Right lobe of liver (tissue), 6 donors: ENCODE measurements at regions not wholly inside any gene's neighbourhood (a gene's known extent, or its start where the extent isn't known, plus 50 kb on each side); places are given as distances from the start of the nearest gene placed in this dataset.
A peak's percentile ranks its signal among the peaks of the same experiment; 100 is the strongest.
"Not testable (repeated sequence)": the region's sequence is repeated elsewhere in the genome, so short reads cannot be mapped to it uniquely, and the experiment has no call there.

Experiments used
- ATAC-seq, 4 donors: fragments of 200-7000 bp; cut with Tn5 transposase; one replicate each; pipeline ENCODE4 v1.9.1; 2020; ENCODE audit warnings: mild to moderate bottlenecking in 4 of 4, moderate library complexity in 4 of 4
- DNase-seq, 3 donors: peaks; one replicate each; pipeline ENCODE4 v3.0.0-alpha.2; 2020
- H3K27ac ChIP-seq, 3 donors: fragments of 200-600 bp; one replicate each; pipeline ENCODE4 v1.8.0; 2022
- H3K27me3 ChIP-seq, 2 donors: fragments of 200-600 bp; one replicate each; pipeline ENCODE4 v1.8.0; 2022
- H3K36me3 ChIP-seq, 4 donors: fragments of 200-600 bp; sonication (generic) in 1 of 4; one replicate each; pipeline versions ENCODE4 v1.5.1 to v1.8.0; 2017 to 2022; ENCODE audit warnings: control low read depth in 1 of 4
- H3K4me1 ChIP-seq, 4 donors: fragments of 200-600 bp; sonication (generic) in 1 of 4; one replicate each; pipeline versions ENCODE4 v1.5.1 to v1.8.0; 2017 to 2022; ENCODE audit warnings: control low read depth in 1 of 4
- H3K4me3 ChIP-seq, 3 donors: fragments of 200-600 bp; one replicate each; pipeline ENCODE4 v1.8.0; 2022
- H3K9me3 ChIP-seq, 4 donors: fragments of 200-600 bp; sonication (generic) in 1 of 4; one replicate each; pipeline versions ENCODE4 v1.5.1 to v1.8.0; 2017 to 2022; ENCODE audit warnings: control low read depth in 1 of 4
- POLR2A ChIP-seq: fragments of 450-650 bp; IDR thresholded peaks from one replicate; pipeline ENCODE4 v1.6.1; 2017; ENCODE audit warnings: antibody characterized with exemption, mild to moderate bottlenecking
- WGBS: methylation state at CpG from one replicate; pipeline ENCODE4 v1.1.6; 2018; ENCODE audit warnings: low coverage, low lambda C conversion rate; ENCODE audit not compliant: insufficient coverage; ENCODE audit errors: missing lambda C conversion rate; 5-methylcytosine and 5-hydroxymethylcytosine counted together
- intact Hi-C, 2 donors: fragments of 100-400 bp; cut with DNase I; formaldehyde crosslinking; loops; one replicate each; pipeline versions ENCODE4 v1.11.2 to v1.14.1; 2022
- TF ChIP-seq, protein P1 (sequence below), 4 donors: fragments of 200-600 bp in 3 of 4; fragments of 450-650 bp in 1 of 4; IDR thresholded peaks; one replicate each; pipeline versions ENCODE4 v1.5.1 to v1.8.0; 2016 to 2022; ENCODE audit warnings: antibody characterized with exemption in 4 of 4, mild to moderate bottlenecking in 2 of 4
- donor health status: DM: no; HTN: yes; CAD: no.
- donor health status: DM: no; HTN: no; CAD: no.
- donor health status: DM: no; HTN: no; CAD: no.
- donor health status: DM: no; HTN: yes; CAD: no.
- donor health status: DM: no; HTN: yes; CAD: no.

DNA sequence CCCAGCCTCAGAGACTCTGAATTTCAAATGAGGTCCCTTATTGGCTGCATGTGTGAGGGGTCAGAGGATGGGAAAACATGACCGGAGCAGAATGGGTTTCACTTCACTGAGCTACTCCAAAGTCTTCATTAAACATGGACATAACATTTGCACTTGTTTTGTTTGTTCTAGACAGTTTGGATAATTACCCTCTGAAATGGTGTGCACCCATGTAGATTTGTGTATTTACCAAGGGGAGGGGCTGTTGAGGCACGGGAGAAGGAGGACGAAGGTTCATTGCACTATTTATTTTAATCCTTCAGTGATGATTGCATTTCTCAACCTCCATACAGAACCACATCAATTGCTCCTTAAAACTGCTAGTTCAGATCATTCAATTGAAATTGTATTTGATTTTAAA lies 364.2 kb downstream of the TFAP2B start:
- TF ChIP-seq, protein P1, sequence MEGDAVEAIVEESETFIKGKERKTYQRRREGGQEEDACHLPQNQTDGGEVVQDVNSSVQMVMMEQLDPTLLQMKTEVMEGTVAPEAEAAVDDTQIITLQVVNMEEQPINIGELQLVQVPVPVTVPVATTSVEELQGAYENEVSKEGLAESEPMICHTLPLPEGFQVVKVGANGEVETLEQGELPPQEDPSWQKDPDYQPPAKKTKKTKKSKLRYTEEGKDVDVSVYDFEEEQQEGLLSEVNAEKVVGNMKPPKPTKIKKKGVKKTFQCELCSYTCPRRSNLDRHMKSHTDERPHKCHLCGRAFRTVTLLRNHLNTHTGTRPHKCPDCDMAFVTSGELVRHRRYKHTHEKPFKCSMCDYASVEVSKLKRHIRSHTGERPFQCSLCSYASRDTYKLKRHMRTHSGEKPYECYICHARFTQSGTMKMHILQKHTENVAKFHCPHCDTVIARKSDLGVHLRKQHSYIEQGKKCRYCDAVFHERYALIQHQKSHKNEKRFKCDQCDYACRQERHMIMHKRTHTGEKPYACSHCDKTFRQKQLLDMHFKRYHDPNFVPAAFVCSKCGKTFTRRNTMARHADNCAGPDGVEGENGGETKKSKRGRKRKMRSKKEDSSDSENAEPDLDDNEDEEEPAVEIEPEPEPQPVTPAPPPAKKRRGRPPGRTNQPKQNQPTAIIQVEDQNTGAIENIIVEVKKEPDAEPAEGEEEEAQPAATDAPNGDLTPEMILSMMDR (IDR thresholded peaks at IDR 0.05), result no peak
- no peak for TF ChIP-seq POLR2A
- H3K27ac ChIP-seq, result no peak overlapping the region
- no peaks in the 10 kb centered on the region for H3K36me3 ChIP-seq
- no peaks in the 10 kb centered on the region for H3K27me3 ChIP-seq
- no peaks in the 10 kb centered on the region for H3K9me3 ChIP-seq
- intact Hi-C loops, result no loop called here
- H3K4me1 ChIP-seq, result peaks cover 0 to 5% (median 0%) of the 10 kb centered on the region in 4 donors
- H3K4me3 ChIP-seq, result no peak overlapping the region
- DNase-seq (no peak), ATAC-seq (peak in 2 of 4 donors; percentile 60 to 61)
- 32% methylated on average over 3 of the region's 3 CpGs for WGBS

- Histone ChIP-seq H3K9me3 (no peaks in the 10 kb centered on the region), H3K4me1 (peaks cover 0 to 5% (median 0%) of the 10 kb centered on the region in 4 donors), H3K4me3 (no peak overlapping the region), H3K27ac (no peak overlapping the region), H3K27me3 (no peaks in the 10 kb centered on the region), H3K36me3 (no peaks in the 10 kb centered on the region)
- DNase-seq (no peak), ATAC-seq (no peak)
- no peak for TF ChIP-seq POLR2A
- TF ChIP-seq, protein P1 (IDR thresholded peaks at IDR 0.05), result no peak
- intact Hi-C loops, result no loop called here
- WGBS, result 82% methylated on average over 1 of the region's 1 CpG
These were observed 365.4 kb downstream of the TFAP2B start for GRCh38 chr6:51184046-51184445.

- H3K36me3 ChIP-seq, H3K9me3 ChIP-seq, DNase-seq, H3K27me3 ChIP-seq, H3K4me1 ChIP-seq, ATAC-seq, H3K4me3 ChIP-seq, H3K27ac ChIP-seq, intact Hi-C loops: not testable (repeated sequence)
- no CpG with 5 or more reads among the region's 7 CpGs for WGBS
These were observed 374.5 kb downstream of the TFAP2B start for GRCh38 chr6:51193163-51193562.

GRCh38 chr6:51199105-51199552 lies 380.5 kb downstream of the TFAP2B start:
- Histone ChIP-seq H3K4me3 (no peak overlapping the region), H3K9me3 (no peaks in the 10 kb centered on the region), H3K36me3 (no peaks in the 10 kb centered on the region), H3K4me1 (no peaks in the 10 kb centered on the region), H3K27me3 (no peaks in the 10 kb centered on the region), H3K27ac (no peak overlapping the region)
- WGBS, result 70% methylated on average over 2 of the region's 2 CpGs
- DNase-seq (no peak), ATAC-seq (no peak)
- intact Hi-C loops, result no loop called here
- TF ChIP-seq, protein P1 (IDR thresholded peaks at IDR 0.05), result no peak
- TF ChIP-seq POLR2A, result no peak

DNA sequence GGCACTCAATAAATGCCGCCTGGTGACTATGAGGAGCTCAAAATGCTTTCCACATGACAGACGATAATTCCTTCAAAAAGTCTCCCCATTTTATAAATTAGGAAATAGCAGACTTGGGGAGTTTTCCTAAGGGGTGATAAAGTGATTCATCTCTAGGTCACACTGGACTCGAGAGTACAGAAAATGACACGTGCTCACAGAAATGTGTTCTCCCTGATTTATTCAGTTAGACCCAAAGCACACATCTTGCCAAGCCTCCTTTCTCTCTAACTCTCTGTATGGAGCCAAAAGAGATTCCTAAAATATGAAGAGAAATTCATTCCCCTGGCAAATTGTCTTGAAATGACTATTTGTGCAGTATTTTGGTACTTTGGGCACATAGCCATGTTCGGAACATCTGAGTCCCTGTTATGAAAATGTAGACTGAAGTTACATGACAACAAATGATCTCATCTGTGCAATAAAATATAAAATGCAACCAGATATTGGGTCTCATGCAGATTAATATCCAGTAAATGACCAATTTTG lies 381.1 kb downstream of the TFAP2B start:
- 31% methylated on average over 5 of the region's 5 CpGs for WGBS
- H3K4me1 ChIP-seq, result no peaks in the 10 kb centered on the region
- intact Hi-C loops, result no loop called here

More for the DNA sequence above, 381.1 kb downstream of the TFAP2B start:
- Histone ChIP-seq H3K36me3 (no peaks in the 10 kb centered on the region), H3K27me3 (no peaks in the 10 kb centered on the region), H3K4me3 (no peak overlapping the region), H3K9me3 (no peaks in the 10 kb centered on the region), H3K27ac (no peak overlapping the region)
- peak; percentile 23 to 61 (median 32) for ATAC-seq
- no peak for DNase-seq
- TF ChIP-seq, protein P1 (IDR thresholded peaks at IDR 0.05), result no peak
- TF ChIP-seq POLR2A, result no peak
